OCI-LY3 (cell line): ENCODE measurements at regions not wholly inside any gene's neighbourhood (a gene's known extent, or its start where the extent isn't known, plus 50 kb on each side); places are given as distances from the start of the nearest gene placed in this dataset.

ENCODE experiments used
- H2AFZ ChIP-seq: fragments of 200-600, 300-600 bp; shearing (Covaris generic); 2 replicates; pipeline ENCODE4 v1.6.0; 2014; ENCODE audit warnings: antibody characterized with exemption, low read depth, low read length
- H3K27ac ChIP-seq: fragments of 200-600, 300-600 bp; sonication (generic); 2 replicates; pipeline ENCODE4 v1.5.1; 2014; ENCODE audit warnings: mild to moderate bottlenecking, low read length, moderate library complexity, mixed read lengths
- H3K27me3 ChIP-seq: fragments of 200-600, 300-600 bp; sonication (generic); 2 replicates; pipeline ENCODE4 v1.6.1; 2014; ENCODE audit warnings: low read depth, low read length, mixed read lengths
- H3K36me3 ChIP-seq: fragments of 200-600, 300-600 bp; sonication (generic); replicated peaks from 2 replicates; pipeline ENCODE3; 2014; ENCODE audit warnings: low read depth, low read length, mixed read lengths
- H3K4me1 ChIP-seq: fragments of 300-600, 200-600 bp; sonication (generic); 2 replicates; pipeline ENCODE4 v1.6.1; 2014; ENCODE audit warnings: low read length, mixed read lengths
- H3K4me2 ChIP-seq: fragments of 200-600, 300-600 bp; sonication (generic); 2 replicates; pipeline ENCODE4 v1.6.1; 2014; ENCODE audit warnings: low read length, mixed read lengths
- H3K4me3 ChIP-seq: fragments of 300-600, 200-600 bp; sonication (generic); 2 replicates; pipeline ENCODE4 v1.5.1; 2014; ENCODE audit warnings: antibody characterized with exemption, mild to moderate bottlenecking, low read length, moderate library complexity
- H3K79me2 ChIP-seq: fragments of 300-600, 200-600 bp; shearing (Covaris generic); 2 replicates; pipeline ENCODE4 v1.6.1; 2014; ENCODE audit warnings: mild to moderate bottlenecking, low read length, mixed read lengths
- H3K9ac ChIP-seq: fragments of 300-600, 200-600 bp; shearing (Covaris generic); 2 replicates; pipeline ENCODE4 v1.6.0; 2014; ENCODE audit warnings: mild to moderate bottlenecking, low read length, moderate library complexity
- H3K9me3 ChIP-seq: fragments of 200-600, 300-600 bp; shearing (Covaris generic); 2 replicates; pipeline ENCODE4 v1.6.1; 2014; ENCODE audit warnings: low read length, mixed read lengths; ENCODE audit not compliant: insufficient read depth
- H4K20me1 ChIP-seq: fragments of 200-600, 300-600 bp; sonication (generic); 2 replicates; pipeline ENCODE4 v1.6.1; 2016; ENCODE audit warnings: low read length, mixed read lengths; ENCODE audit not compliant: insufficient read depth
- CTCF ChIP-seq: fragments of 200-600, 300-600 bp; sonication (generic); IDR thresholded peaks from 2 replicates; pipeline ENCODE4 v1.5.1; 2014; ENCODE audit warnings: antibody characterized with exemption, low read length, low read depth
- EZH2phosphoT487 ChIP-seq: fragments of 200-600 bp; shearing (Covaris generic); IDR thresholded peaks from 2 replicates; pipeline ENCODE4 v1.6.1; 2018; ENCODE audit warnings: antibody characterized with exemption, mixed run types, low read depth

- no peaks in the 10 kb centered on the region for H3K27me3 ChIP-seq
- H3K27ac ChIP-seq, result no peak overlapping the region
- H4K20me1 ChIP-seq, result no peaks in the 10 kb centered on the region
- TF ChIP-seq CTCF (no peak), EZH2phosphoT487 (no peak)
- no peaks in the 10 kb centered on the region for H3K9me3 ChIP-seq
- no peaks in the 10 kb centered on the region for H3K79me2 ChIP-seq
- H3K4me3 ChIP-seq, result no peak overlapping the region
- H3K4me1 ChIP-seq, result peaks cover 7% of the 10 kb centered on the region
- no peak overlapping the region for H3K4me2 ChIP-seq
- no peak overlapping the region for H3K9ac ChIP-seq
- H3K36me3 ChIP-seq, result no peaks in the 10 kb centered on the region
- H2AFZ ChIP-seq, result no peak overlapping the region
These were observed 116.3 kb upstream of the UBE2E2 start for GRCh38 chr3:23086831-23087230.

- Histone ChIP-seq H3K27me3 (no peaks in the 10 kb centered on the region; the same call in 1 of the 2 replicates), H3K4me2 (no peak overlapping the region), H2AFZ (no peak overlapping the region), H3K9ac (no peak overlapping the region), H3K27ac (no peak overlapping the region), H4K20me1 (no peaks in the 10 kb centered on the region), H3K4me1 (peaks cover under 1% of the 10 kb centered on the region; the same call in 1 of the 2 replicates), H3K4me3 (no peak overlapping the region), H3K79me2 (no peaks in the 10 kb centered on the region), H3K9me3 (no peaks in the 10 kb centered on the region), H3K36me3 (no peaks in the 10 kb centered on the region)
- TF ChIP-seq CTCF, result no peak
- TF ChIP-seq EZH2phosphoT487, result no peak
These were observed 108.7 kb upstream of the UBE2E2 start for GRCh38 chr3:23094412-23094811.

DNA sequence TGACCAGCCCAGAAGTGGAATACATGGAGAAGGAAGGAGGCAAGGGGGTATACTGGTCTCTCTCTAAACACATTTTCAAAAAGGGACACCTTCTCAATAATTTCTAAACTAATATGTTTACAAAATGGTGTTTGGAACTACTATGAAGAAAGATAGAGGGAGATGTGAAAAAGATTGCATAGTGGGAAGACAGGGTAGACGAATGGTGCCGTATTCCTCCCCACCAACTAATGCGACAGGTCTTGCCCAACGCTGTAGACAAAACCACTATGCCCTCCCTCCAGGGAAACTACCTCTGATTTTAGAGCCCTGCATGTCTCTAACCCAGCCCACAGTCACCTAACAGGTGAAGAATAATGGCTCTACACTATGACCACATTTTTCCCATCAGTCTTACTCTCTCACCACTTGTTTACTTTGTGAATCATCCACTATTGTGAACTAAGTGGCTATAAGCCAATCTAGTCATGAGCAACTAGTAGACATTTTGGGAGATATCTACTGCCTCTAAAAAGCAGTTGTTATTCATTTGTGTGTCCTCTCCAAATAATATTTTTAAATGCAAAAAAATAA is 108.2 kb upstream of the UBE2E2 start:
- Histone ChIP-seq H3K27me3 (no peaks in the 10 kb centered on the region; the same call in 1 of the 2 replicates), H3K79me2 (no peaks in the 10 kb centered on the region), H3K4me2 (no peak overlapping the region), H2AFZ (no peak overlapping the region), H3K27ac (no peak overlapping the region), H3K9me3 (no peaks in the 10 kb centered on the region), H3K4me1 (peaks cover 3% of the 10 kb centered on the region; the same call in 1 of the 2 replicates), H3K9ac (no peak overlapping the region), H3K4me3 (no peak overlapping the region), H3K36me3 (no peaks in the 10 kb centered on the region), H4K20me1 (no peaks in the 10 kb centered on the region)
- TF ChIP-seq CTCF (no peak), EZH2phosphoT487 (no peak)

- H3K4me2 ChIP-seq, result no peak overlapping the region
- H3K4me1 ChIP-seq, result peaks cover 3% of the 10 kb centered on the region; the same call in 1 of the 2 replicates
- TF ChIP-seq CTCF (no peak), EZH2phosphoT487 (no peak)
- H3K36me3 ChIP-seq, result no peaks in the 10 kb centered on the region
- no peaks in the 10 kb centered on the region for H4K20me1 ChIP-seq
- no peaks in the 10 kb centered on the region; the same call in 1 of the 2 replicates for H3K27me3 ChIP-seq
- H3K79me2 ChIP-seq, result no peaks in the 10 kb centered on the region
- no peaks in the 10 kb centered on the region for H3K9me3 ChIP-seq
- no peak overlapping the region for H3K27ac ChIP-seq
- no peak overlapping the region for H2AFZ ChIP-seq
- no peak overlapping the region for H3K4me3 ChIP-seq
- H3K9ac ChIP-seq, result no peak overlapping the region
These were observed 107.1 kb upstream of the UBE2E2 start for GRCh38 chr3:23096041-23096440.
